Activated CD4-positive, alpha-beta T cell treated with anti-CD3 and anti-CD28 coated beads for 36 hours (primary cell): ENCODE measurements at regions not wholly inside any gene's neighbourhood (a gene's known extent, or its start where the extent isn't known, plus 50 kb on each side); places are given as distances from the start of the nearest gene placed in this dataset.

ENCODE experiments used
- ATAC-seq: fragments of 200-7000 bp; cut with Tn5 transposase; one replicate; pipeline ENCODE4 v1.10.0; 2021; ENCODE audit warnings: mild to moderate bottlenecking, moderate library complexity
- CTCF ChIA-PET: fragments of 350-600 bp; sonication (Branson Sonifier 250); formaldehyde crosslinking; loops from one replicate; lab custom pipeline; 2021; ENCODE audit warnings: antibody characterized with exemption; lab: Charles Lee
- POLR2A ChIA-PET: fragments of 350-600 bp; sonication (Branson Sonifier 250); formaldehyde crosslinking; loops from one replicate; lab custom pipeline; 2021; ENCODE audit warnings: antibody characterized with exemption, inconsistent platforms; lab: Charles Lee
- DNase-seq: peaks from one replicate; pipeline ENCODE4 v3.0.0-alpha.2; 2020
- H3K27ac Mint-ChIP-seq: one replicate; pipeline ENCODE4 v1.8.0; 2021; ENCODE audit warnings: mixed read lengths
- H3K27me3 Mint-ChIP-seq: one replicate; pipeline ENCODE4 v1.8.0; 2021; ENCODE audit warnings: mixed read lengths
- H3K36me3 Mint-ChIP-seq: one replicate; pipeline ENCODE4 v1.8.0; 2021; ENCODE audit warnings: low read depth, mixed read lengths
- H3K4me1 Mint-ChIP-seq: one replicate; pipeline ENCODE4 v1.8.0; 2021; ENCODE audit warnings: mixed read lengths
- H3K4me3 Mint-ChIP-seq: one replicate; pipeline ENCODE4 v1.8.0; 2021; ENCODE audit warnings: mild to moderate bottlenecking, moderate library complexity, mixed read lengths
- H3K9me3 Mint-ChIP-seq: one replicate; pipeline ENCODE4 v1.8.0; 2021; ENCODE audit warnings: low read depth, mixed read lengths
- intact Hi-C, 2 experiments: fragments of 100-400 bp; cut with DNase I in 1 of 2; cut with micrococcal nuclease in 1 of 2; formaldehyde crosslinking; loops; one replicate each; pipeline versions ENCODE4 v1.14.2 to v1.15.1; 2022 to 2024; cut with DNase I, micrococcal nuclease

DNA sequence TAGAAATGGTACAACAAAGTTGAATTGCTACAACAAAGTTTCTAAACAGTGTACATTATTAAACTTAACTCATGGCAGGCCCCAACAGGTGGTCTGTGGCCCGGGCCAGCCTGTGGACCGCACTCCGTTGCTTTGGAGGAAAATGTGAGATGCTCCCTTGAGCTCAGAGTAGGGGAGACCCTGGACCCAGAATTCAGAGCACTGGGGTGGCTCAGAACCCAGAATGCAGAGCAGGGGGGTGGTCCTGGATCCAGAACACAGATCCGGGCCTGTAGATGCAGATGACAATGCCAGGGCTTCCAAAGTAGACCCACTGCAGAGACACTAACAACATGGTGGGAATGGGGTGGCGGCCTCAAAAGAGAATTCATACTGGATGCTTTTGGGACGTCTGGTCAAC, 311.0 kb downstream of the NDUFA10 start:
- DNase-seq (no peak), ATAC-seq (no peak)
- H3K4me1 Mint-ChIP-seq = no peaks in the 10 kb centered on the region
- H3K27me3 Mint-ChIP-seq = peaks cover 5% of the 10 kb centered on the region
- intact Hi-C loops = no loop called here
- ChIA-PET CTCF (no interaction called here), POLR2A (no interaction called here)
- H3K9me3 Mint-ChIP-seq = peaks cover 11% of the 10 kb centered on the region
- H3K36me3 Mint-ChIP-seq = no peaks in the 10 kb centered on the region
- H3K27ac Mint-ChIP-seq = no peak overlapping the region
- H3K4me3 Mint-ChIP-seq = no peak overlapping the region

DNA sequence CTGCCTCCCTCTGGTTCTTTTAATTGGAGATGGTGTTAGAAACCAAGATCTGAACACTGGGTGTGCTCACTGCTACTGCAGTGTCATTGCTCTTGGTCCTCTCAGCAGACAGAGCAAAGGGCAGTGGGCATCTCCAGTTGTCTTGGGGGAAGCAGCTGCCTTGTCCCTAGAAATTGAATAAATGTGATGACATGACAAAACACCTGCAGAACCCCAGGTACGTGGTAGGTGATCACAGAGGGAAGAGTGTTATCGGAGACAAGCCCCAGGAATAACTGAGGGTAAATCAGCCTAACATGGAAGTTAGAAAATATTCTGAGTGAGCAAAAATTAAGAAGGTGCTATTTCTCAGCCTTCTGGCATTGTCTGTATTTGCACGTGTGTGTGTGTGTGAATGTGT, 311.9 kb upstream of the HDAC4 start:
- ChIA-PET POLR2A (no interaction called here), CTCF (no interaction called here)
- Mint-ChIP-seq H3K4me3 (no peak overlapping the region), H3K27me3 (peaks cover 5% of the 10 kb centered on the region), H3K36me3 (no peaks in the 10 kb centered on the region), H3K27ac (no peak overlapping the region), H3K9me3 (peaks cover 11% of the 10 kb centered on the region), H3K4me1 (no peaks in the 10 kb centered on the region)
- no peak for ATAC-seq
- intact Hi-C loops = no loop called here
- no peak for DNase-seq

DNA sequence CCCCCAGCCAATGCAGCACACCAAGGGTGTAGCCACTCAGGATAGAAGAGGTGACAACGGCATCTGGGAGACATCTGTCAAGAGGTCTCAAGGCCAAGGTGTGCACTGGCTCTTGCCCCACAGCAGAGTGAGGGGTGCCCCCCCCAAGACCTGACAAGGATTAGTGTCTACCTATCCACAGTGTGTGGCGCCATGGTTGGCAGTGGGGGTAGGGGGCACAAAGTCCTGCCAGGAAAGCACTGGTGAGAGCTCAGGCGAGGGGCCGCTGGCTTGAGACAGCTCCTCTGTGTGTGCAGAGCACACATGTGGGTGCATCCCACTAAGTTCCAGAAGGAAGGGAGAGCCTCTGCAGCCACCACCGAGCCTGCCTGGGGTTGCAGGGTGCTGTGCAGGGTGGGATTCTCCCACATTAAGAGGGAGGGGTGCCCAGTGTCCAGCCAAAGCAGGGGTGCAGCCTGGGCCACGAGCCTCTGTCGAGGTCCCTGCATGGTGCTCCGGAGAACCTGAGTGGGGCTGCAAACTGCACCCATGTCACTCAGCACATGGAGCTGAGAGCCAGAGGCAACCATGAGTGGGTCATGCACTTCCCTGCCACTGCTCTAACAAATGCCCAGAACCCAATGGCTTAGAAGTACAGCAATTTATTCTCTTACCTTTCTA, 311.2 kb upstream of the HDAC4 start:
- ATAC-seq = no peak

DNA sequence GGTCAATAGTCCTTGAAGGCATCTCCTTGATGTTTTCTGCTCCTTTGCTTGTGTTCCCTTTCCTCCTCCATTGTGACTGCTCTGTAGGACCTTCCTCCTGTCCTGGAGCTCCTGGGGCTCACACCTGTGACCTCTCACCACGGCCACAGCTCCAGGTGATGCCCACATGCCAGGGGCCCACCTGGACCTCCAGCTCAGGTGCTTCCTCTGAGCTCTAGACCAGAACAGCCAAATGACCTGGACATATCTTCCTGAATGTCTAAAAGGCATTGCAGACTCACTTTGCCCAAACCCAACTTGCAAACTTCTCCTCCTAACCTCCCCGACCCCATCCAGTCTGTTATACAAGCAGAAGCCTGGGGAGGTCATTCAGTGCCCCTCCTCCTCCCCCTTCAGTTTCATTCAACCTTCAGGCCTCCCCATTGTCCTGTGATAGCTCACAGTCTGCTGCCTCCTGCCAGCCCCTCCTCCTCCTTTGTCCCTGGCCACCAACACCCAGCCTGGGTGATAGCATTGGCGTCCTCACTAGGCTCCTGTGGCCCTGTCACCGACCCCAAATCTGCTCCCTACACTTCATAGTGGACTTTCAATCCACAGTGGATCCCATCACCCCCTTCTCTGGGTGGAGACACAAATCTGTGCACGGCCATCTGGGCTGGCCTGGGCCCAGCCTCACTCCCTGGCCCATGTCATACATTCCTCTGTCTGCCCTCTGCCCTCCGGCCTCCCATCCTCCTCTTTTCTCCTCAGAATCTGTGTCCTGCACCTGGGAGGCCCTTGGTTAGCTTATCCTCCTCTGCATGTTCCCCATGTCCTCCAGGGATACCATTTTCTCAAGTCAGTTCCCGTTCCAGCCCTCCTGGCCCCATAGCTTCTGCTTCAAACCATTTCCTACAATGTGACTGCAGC, 310.4 kb upstream of the HDAC4 start:
- ChIA-PET CTCF (no interaction called here), POLR2A (no interaction called here)
- no peak overlapping the region for H3K27ac Mint-ChIP-seq
- peaks cover 11% of the 10 kb centered on the region for H3K9me3 Mint-ChIP-seq
- H3K4me3 Mint-ChIP-seq = no peak overlapping the region
- no peaks in the 10 kb centered on the region for H3K36me3 Mint-ChIP-seq
- ATAC-seq = no peak
- H3K27me3 Mint-ChIP-seq = peaks cover 9% of the 10 kb centered on the region
- intact Hi-C loops = no loop called here
- DNase-seq = no peak
- no peaks in the 10 kb centered on the region for H3K4me1 Mint-ChIP-seq

More for the DNA sequence above, 311.2 kb upstream of the HDAC4 start:
- no peaks in the 10 kb centered on the region for H3K36me3 Mint-ChIP-seq
- H3K9me3 Mint-ChIP-seq = peaks cover 11% of the 10 kb centered on the region
- H3K27ac Mint-ChIP-seq = no peak overlapping the region
- H3K27me3 Mint-ChIP-seq = peaks cover 7% of the 10 kb centered on the region
- POLR2A ChIA-PET = no interaction called here
- CTCF ChIA-PET = no interaction called here
- intact Hi-C loops = no loop called here
- no peak overlapping the region for H3K4me3 Mint-ChIP-seq
- DNase-seq = no peak
- no peaks in the 10 kb centered on the region for H3K4me1 Mint-ChIP-seq

DNA sequence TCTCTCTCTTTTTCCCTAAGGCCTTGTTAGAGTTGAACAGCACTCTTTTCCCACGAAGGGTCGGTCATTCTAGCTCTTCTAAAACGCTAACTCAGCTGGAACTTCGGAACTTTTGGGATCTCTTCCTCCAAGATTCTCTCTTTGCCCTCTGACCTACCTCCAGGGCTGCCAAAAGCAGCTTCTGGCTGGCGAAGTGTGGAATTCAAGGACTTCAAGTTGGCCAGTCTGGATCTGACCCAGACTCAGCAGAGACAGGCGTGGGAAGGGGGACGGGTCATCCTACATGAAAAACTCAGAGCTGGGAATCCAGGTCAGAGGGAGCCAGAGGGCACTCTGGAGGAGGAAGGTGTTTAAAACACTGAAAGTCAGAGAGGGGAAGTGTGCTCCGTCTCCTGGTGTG, 305.5 kb upstream of the HDAC4 start:
- DNase-seq (no peak), ATAC-seq (no peak)
- no peaks in the 10 kb centered on the region for H3K4me1 Mint-ChIP-seq
- CTCF ChIA-PET = no interaction called here
- intact Hi-C loops = no loop called here
- H3K9me3 Mint-ChIP-seq = no peaks in the 10 kb centered on the region
- H3K36me3 Mint-ChIP-seq = no peaks in the 10 kb centered on the region
- no peak overlapping the region for H3K27ac Mint-ChIP-seq
- no peak overlapping the region for H3K4me3 Mint-ChIP-seq
- peaks cover 8% of the 10 kb centered on the region for H3K27me3 Mint-ChIP-seq
- POLR2A ChIA-PET = no interaction called here

DNA sequence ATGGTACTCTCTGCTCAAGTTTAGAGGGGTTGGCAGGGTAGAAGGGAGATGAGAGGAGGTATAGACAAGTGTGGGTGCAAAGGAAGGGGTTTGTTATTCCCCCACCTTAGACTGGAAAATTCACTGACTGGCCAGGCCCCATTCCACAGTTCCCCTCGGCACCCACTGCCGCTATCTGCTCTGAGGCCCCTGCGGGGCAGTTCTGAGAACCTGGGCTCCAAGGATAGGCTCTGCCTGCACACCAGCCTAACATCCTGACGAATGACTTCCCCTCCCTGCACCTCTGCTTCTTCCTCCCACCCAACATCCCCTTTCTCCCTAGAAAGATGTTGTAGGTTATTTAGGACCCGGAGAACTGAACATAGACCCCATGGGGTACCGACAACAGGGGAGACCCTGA, 303.9 kb upstream of the HDAC4 start:
- intact Hi-C loops = no loop called here
- Mint-ChIP-seq H3K4me3 (no peak overlapping the region), H3K27ac (no peak overlapping the region), H3K4me1 (no peaks in the 10 kb centered on the region), H3K36me3 (no peaks in the 10 kb centered on the region), H3K27me3 (peaks cover 8% of the 10 kb centered on the region), H3K9me3 (no peaks in the 10 kb centered on the region)
- ChIA-PET POLR2A (no interaction called here), CTCF (no interaction called here)
- ATAC-seq (no peak), DNase-seq (no peak)

DNA sequence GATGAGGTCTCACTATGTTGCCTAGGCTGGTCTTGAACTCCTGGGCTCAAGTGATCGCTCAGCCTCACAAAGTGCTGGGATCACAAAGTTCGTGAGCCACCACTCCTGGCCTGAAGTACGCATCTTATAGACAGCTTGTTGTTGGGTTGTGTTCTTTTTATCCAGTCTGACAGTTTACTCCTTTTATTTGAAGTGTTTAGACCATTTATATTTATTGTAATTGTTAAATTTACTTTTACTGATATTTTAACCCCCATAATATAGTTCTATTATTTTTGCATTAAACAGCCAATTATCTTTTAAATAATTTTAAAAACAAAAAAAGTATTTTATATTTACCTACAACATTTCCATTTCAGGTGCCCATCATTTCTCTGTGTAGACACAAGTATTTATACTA, 303.0 kb upstream of the HDAC4 start:
- CTCF ChIA-PET = no interaction called here
- POLR2A ChIA-PET = no interaction called here
- Mint-ChIP-seq H3K4me1 (no peaks in the 10 kb centered on the region), H3K27me3 (peaks cover 8% of the 10 kb centered on the region), H3K27ac (no peak overlapping the region), H3K9me3 (no peaks in the 10 kb centered on the region), H3K4me3 (no peak overlapping the region), H3K36me3 (no peaks in the 10 kb centered on the region)
- no peak for ATAC-seq
- intact Hi-C loops = no loop called here
- no peak for DNase-seq

DNA sequence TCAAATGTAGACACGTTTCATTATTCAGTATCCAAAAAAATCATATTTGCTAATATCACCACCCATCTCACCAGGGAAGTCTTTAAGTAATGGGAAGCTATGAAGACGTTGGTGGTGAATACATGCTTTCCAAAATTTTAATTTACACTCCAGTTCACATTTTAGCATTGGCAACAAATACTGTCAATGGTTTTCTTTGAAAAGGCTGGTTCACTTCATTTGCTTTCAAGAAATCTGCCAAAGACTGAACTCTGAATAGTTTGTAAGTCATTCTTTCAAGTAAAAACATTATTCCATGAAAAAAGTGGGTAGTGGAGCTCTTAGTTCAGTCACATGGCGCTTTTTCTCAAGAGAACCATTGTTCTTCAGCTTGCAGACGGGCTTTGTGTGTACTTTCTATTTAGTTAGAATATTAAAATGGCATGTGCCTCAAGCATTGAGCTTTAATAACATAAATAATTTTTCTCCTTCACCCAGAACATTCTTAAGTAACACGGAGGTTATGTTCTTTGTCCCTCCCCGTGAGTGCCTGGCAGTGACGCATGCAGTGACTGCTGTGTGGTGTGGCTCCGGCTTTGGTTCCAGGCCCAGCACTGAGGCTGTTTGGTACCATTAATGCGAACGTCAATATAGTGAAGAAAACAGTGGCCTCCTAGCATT, 300.0 kb upstream of the HDAC4 start:
- H3K27ac Mint-ChIP-seq = no peak overlapping the region
- H3K4me3 Mint-ChIP-seq = no peak overlapping the region
- peaks cover 2% of the 10 kb centered on the region for H3K27me3 Mint-ChIP-seq
- DNase-seq (no peak), ATAC-seq (no peak)
- H3K36me3 Mint-ChIP-seq = no peaks in the 10 kb centered on the region
- intact Hi-C loops = no loop called here
- CTCF ChIA-PET = no interaction called here
- no peaks in the 10 kb centered on the region for H3K9me3 Mint-ChIP-seq
- POLR2A ChIA-PET = no interaction called here
- no peaks in the 10 kb centered on the region for H3K4me1 Mint-ChIP-seq

DNA sequence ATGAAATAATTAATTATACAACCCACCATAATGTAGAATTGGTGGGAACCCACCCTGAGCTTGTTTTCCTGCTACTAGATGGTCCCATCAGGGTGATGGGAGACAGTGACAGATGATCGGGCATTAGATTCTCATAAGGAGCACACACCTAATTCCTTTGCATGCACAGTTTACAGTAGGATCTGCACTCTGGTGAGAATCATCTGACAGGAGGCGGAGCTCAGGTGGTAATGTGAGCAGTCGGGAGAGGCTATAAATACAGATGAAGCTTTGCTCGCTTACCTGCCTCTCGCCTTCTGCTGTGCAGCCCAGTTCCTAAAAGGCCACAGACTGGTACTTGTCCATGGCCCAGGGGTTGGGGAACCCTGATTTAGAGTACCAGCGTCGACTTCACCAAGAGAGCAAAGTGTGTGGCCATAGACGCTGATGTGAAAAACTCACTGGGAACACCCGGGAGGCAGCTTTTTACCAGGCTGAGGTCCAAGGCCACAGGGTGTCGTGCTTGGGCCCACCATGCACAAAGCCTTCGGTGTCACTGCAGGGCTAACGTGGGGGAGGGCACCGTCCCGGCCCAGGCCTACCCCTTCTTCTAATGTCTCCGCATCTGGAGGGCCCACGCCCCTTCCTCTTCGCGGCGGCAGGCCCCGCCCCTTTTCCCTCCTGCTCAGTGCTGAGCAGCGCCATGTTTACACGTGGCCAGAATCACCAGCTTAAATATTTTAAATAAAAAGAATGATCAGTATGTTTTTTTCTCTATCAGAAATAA, 296.8 kb upstream of the HDAC4 start:
- no peaks in the 10 kb centered on the region for H3K36me3 Mint-ChIP-seq
- H3K27ac Mint-ChIP-seq = no peak overlapping the region
- intact Hi-C loops = no loop called here
- DNase-seq = no peak
- ATAC-seq = no peak
- H3K4me1 Mint-ChIP-seq = no peaks in the 10 kb centered on the region
- H3K4me3 Mint-ChIP-seq = no peak overlapping the region
- no peaks in the 10 kb centered on the region for H3K9me3 Mint-ChIP-seq
- ChIA-PET POLR2A (no interaction called here), CTCF (interaction anchor here (0.6 kb wide), 1 partner anchor 21 kb away, joined by 3 read pairs; no protein-coding TSS in a partner anchor)
- H3K27me3 Mint-ChIP-seq = no peaks in the 10 kb centered on the region

DNA sequence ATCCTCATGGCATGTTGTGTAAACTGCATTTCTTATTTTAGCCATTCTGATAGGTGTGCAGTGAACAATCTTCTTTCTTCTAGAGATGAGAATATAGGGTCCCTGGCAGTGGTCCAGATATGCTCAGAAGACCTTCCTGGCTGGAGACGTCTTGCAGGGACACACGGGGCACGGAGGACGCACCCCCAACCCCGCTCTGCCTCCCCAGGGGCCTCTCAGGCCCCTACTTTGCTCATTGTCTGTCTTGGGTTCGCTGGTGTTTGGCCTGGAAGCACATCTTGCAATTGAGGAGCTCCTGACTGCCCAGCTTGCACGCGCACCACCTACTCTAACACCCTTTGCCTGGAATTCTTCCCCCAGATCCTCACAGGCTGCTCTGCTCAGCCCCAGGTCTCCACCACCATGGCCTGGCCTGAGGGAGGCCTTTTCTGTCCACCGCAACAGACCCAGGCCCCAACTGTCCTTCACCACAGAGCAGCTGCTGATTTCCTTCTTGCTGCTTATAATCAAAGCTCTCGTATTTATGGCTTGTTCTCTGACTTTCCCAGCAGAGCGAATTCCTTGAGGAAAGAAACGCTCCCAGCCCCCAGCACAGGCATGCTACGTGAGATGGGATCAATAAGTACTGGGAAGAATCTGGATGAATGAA, 295.9 kb upstream of the HDAC4 start:
- H3K4me1 Mint-ChIP-seq = no peaks in the 10 kb centered on the region
- ChIA-PET POLR2A (no interaction called here), CTCF (interaction anchor here (0.6 kb wide), 1 partner anchor 16 kb away, joined by 3 read pairs; no protein-coding TSS in a partner anchor)

DNA sequence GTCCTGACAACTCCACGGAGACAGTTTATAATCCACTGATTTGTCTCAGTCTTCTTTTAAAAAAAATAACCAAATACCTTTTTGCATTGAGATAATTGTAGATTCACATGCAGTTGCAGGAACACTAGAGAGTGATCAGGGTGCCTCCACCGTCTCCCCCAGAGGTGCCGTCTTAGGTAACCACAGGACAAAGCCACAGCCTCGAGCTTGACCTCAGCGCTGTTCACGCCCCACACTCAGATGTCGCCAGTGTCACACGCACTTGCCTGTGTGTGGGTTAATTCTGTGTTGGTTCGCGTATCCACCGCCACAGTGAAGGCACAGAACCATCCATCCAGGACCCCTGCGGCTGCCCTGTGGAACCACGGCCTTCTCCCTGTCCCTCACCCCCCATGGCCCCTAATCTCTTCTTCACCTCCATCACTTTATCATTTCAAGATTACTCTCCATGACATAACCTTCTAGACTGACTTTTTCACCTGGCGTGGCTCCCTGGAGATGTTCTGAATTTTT, 295.0 kb upstream of the HDAC4 start:
- intact Hi-C loops = no loop called here
- H3K36me3 Mint-ChIP-seq = no peaks in the 10 kb centered on the region
- H3K4me1 Mint-ChIP-seq = no peaks in the 10 kb centered on the region
- H3K27ac Mint-ChIP-seq = no peak overlapping the region
- H3K27me3 Mint-ChIP-seq = no peaks in the 10 kb centered on the region
- no peak overlapping the region for H3K4me3 Mint-ChIP-seq
- no peak for DNase-seq
- POLR2A ChIA-PET = no interaction called here
- CTCF ChIA-PET = no interaction called here
- ATAC-seq = no peak
- H3K9me3 Mint-ChIP-seq = no peaks in the 10 kb centered on the region

More for the DNA sequence above, 295.9 kb upstream of the HDAC4 start:
- no peaks in the 10 kb centered on the region for H3K27me3 Mint-ChIP-seq
- no peaks in the 10 kb centered on the region for H3K36me3 Mint-ChIP-seq
- DNase-seq (no peak), ATAC-seq (no peak)
- intact Hi-C loops = no loop called here
- H3K27ac Mint-ChIP-seq = no peak overlapping the region
- H3K9me3 Mint-ChIP-seq = no peaks in the 10 kb centered on the region
- no peak overlapping the region for H3K4me3 Mint-ChIP-seq
